Astrocyte of the spinal cord (primary cell): ENCODE measurements at regions not wholly inside any gene's neighbourhood (a gene's known extent, or its start where the extent isn't known, plus 50 kb on each side); places are given as distances from the start of the nearest gene placed in this dataset.

Source experiments
- DNase-seq: peaks from one replicate; pipeline ENCODE4 v3.0.0; 2011; ENCODE audit warnings: low read depth, low spot score
- H3K4me3 ChIP-seq: 2 replicates; pipeline ENCODE4 v1.5.1; 2011; ENCODE audit warnings: low read depth, mild to moderate bottlenecking, low read length, moderate library complexity
- CTCF ChIP-seq: IDR thresholded peaks from 2 replicates; pipeline ENCODE4 v1.5.1; 2012; ENCODE audit warnings: low read depth, mild to moderate bottlenecking, low read length, inconsistent platforms
- in situ Hi-C: cut with HindIII; loops from 2 replicates; pipeline ENCODE4 v1.10.0; 2017; ENCODE audit warnings: low sequenced_read_pairs

- no peak overlapping the region for H3K4me3 ChIP-seq
- no peak for TF ChIP-seq CTCF
- in situ Hi-C loops: no loop called here
- no peak for DNase-seq
Measured at GRCh38 chr13:70394031-70394548, 285.8 kb upstream of the KLHL1 start.

GRCh38 chr13:70391678-70392077, 283.4 kb upstream of the KLHL1 start:
- TF ChIP-seq CTCF: no peak

GRCh38 chr13:70390968-70391367, 282.7 kb upstream of the KLHL1 start:
- DNase-seq: no peak
- in situ Hi-C loops: no loop called here
- no peak overlapping the region for H3K4me3 ChIP-seq
- TF ChIP-seq CTCF: no peak

More at GRCh38 chr13:70391678-70392077, 283.4 kb upstream of the KLHL1 start:
- no peak overlapping the region for H3K4me3 ChIP-seq
- in situ Hi-C loops: no loop called here
- no peak for DNase-seq

GRCh38 chr13:70390064-70390463, 281.8 kb upstream of the KLHL1 start:
- no peak for TF ChIP-seq CTCF
- no peak overlapping the region for H3K4me3 ChIP-seq
- DNase-seq: no peak
- in situ Hi-C loops: no loop called here

GRCh38 chr13:70388935-70389334, 280.7 kb upstream of the KLHL1 start:
- TF ChIP-seq CTCF: no peak
- in situ Hi-C loops: no loop called here
- no peak for DNase-seq
- H3K4me3 ChIP-seq: no peak overlapping the region

GRCh38 chr13:70386919-70387318, 278.7 kb upstream of the KLHL1 start:
- in situ Hi-C loops: no loop called here
- H3K4me3 ChIP-seq: no peak overlapping the region
- no peak for DNase-seq
- no peak for TF ChIP-seq CTCF

GRCh38 chr13:70385852-70386251, 277.6 kb upstream of the KLHL1 start:
- no peak for DNase-seq
- no peak overlapping the region for H3K4me3 ChIP-seq
- in situ Hi-C loops: no loop called here
- TF ChIP-seq CTCF: no peak
